ENCODE measurements at regions not wholly inside any gene's neighbourhood (a gene's known extent, or its start where the extent isn't known, plus 50 kb on each side); places are given as distances from the start of the nearest gene placed in this dataset.

DNA sequence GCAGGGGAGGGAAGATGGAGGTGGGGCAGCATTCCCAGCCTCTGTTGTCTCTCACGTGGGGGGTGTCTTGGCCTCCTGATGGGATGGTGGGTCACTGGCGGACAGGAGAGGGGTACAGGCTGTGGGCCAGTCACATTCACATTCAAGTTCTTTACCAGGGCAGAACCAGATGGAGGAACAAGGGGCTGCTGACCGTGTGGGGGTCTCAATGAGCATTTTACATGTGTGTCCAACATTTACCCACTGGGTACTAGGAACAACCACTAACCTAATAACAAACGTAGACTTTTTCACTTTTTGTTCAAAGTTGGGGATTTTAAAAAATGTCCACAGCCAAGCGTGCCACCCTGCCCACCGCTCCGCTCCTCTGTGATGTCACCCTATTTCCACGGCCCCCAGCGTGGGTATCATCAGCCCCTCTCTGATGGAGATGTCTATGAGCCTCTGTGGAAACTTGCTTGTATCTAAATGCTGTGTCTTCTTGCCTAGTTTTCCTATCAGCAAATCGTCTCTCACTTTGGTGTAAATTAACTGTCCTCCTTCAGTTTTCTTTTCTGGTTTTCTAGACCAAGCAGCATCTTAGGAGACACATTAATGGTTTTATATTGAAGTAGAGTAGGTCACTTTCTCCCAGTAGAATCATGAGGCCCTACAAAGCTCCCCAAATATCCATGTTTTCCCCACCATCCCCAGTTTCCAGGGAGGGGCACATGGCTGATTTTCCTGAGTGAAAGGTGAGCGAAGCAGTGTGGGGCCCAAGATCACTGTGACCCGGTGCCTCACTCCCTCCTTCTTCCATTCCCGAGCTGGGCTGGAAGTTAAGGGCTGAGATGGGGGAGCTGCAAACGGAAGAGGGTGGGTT lies 936.7 kb downstream of the BRD1 start:
- H3K4me3 ChIP-seq (ENCODE audit: low read length in 2 of 2), result no peak overlapping the region
- no peak overlapping the region for H3K9ac ChIP-seq (ENCODE audit: low read depth in 1 of 2, low read length in 2 of 2)
- no peaks in the 10 kb centered on the region for H3K9me3 ChIP-seq (ENCODE audit: control insufficient read depth in 2 of 2, low read length in 2 of 2)
- no peak overlapping the region for H3K27ac ChIP-seq (ENCODE audit: low read depth in 2 of 2, low read length in 2 of 2)
- no peaks in the 10 kb centered on the region for H3K4me1 ChIP-seq (ENCODE audit: control insufficient read depth in 2 of 2, insufficient read depth in 2 of 2, low read length in 2 of 2)
- H3K36me3 ChIP-seq (ENCODE audit: control insufficient read depth in 2 of 2, insufficient read depth in 2 of 2, low read length in 2 of 2), result no peaks in the 10 kb centered on the region
- peaks cover 0 to 2% of the 10 kb centered on the region in 2 donors for H3K27me3 ChIP-seq (ENCODE audit: control insufficient read depth in 2 of 2, insufficient read depth in 2 of 2, low read length in 2 of 2)

DNA sequence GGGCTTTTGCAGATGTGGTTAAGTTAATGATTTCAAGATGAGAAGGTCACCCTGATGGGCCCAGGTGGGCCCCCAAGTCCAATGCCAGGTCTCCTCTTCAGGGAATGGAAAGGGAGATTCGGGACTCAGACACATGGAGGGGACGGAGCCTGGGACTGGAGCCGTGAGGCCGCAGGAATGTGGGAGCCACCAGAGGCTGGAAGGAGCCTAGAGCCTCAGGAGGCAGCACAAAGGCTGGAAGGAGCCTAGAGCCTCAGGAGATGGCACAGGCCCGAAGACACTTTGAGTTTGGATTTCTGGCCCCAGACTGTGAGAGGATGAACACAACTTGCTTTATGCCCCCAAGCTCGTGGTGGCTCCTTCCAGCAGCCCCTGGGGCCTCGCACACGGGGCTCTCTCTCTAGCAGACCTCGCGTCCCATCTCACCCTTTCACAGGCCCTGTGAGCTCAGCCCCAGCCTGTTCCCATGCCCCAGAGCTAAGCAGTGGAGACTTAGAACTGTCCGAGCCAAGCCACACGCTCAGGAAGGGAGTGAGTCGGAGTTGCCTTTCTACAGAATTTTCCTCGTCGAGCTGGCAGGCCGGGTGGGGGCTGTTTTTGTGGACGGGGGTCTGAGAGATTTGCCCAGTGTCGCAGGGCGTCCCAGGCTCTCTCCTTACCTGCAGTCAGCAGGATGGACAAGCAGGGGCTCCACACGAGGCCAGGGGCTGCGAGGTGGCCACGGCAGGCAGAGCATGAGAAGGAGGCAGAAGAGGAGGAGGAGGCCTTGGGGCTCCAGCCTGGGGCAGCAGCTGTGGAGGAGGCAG lies 937.6 kb downstream of the BRD1 start:
- Histone ChIP-seq H3K27me3 (ENCODE audit: control insufficient read depth in 2 of 2, insufficient read depth in 2 of 2, low read length in 2 of 2) (peaks cover 0 to 2% of the 10 kb centered on the region in 2 donors), H3K4me3 (ENCODE audit: low read length in 2 of 2) (no peak overlapping the region), H3K9ac (ENCODE audit: low read depth in 1 of 2, low read length in 2 of 2) (no peak overlapping the region), H3K36me3 (ENCODE audit: control insufficient read depth in 2 of 2, insufficient read depth in 2 of 2, low read length in 2 of 2) (no peaks in the 10 kb centered on the region), H3K4me1 (ENCODE audit: control insufficient read depth in 2 of 2, insufficient read depth in 2 of 2, low read length in 2 of 2) (no peaks in the 10 kb centered on the region), H3K27ac (ENCODE audit: low read depth in 2 of 2, low read length in 2 of 2) (no peak overlapping the region), H3K9me3 (ENCODE audit: control insufficient read depth in 2 of 2, low read length in 2 of 2) (no peaks in the 10 kb centered on the region)

DNA sequence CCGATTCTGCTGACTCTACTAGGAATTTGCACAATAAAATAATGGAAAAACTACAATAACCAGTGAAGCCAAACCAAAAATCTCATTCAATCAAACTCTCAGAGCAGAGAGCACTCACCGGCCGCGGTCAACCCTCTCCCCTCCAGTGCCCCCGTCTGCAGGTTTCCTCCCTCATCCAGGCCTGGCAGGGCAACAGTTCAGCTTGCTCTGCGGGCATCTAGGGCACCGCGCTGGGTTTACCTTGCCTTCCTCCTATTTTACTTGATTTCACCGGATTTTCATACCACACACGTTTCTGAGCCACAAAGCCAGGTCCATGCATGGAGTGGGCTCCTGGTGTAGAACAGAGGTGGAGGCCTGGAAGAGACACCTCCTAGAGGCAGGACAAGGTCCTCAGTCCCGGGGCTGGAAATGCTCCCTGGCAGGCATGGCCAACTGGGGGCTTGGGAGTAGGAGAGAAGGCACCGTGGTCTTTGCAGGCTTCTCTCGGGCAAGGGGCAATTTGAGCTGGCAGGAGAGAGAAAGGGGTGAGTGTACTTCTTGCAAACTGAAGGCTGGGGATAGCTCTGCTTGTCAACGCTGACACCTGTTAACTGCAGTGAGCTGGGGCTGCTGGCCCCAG lies 938.4 kb downstream of the BRD1 start:
- Histone ChIP-seq H3K9ac (ENCODE audit: low read depth in 1 of 2, low read length in 2 of 2) (no peak overlapping the region), H3K4me1 (ENCODE audit: control insufficient read depth in 2 of 2, insufficient read depth in 2 of 2, low read length in 2 of 2) (no peaks in the 10 kb centered on the region), H3K27ac (ENCODE audit: low read depth in 2 of 2, low read length in 2 of 2) (no peak overlapping the region), H3K36me3 (ENCODE audit: control insufficient read depth in 2 of 2, insufficient read depth in 2 of 2, low read length in 2 of 2) (no peaks in the 10 kb centered on the region), H3K4me3 (ENCODE audit: low read length in 2 of 2) (no peak overlapping the region), H3K27me3 (ENCODE audit: control insufficient read depth in 2 of 2, insufficient read depth in 2 of 2, low read length in 2 of 2) (peaks cover 0 to 2% of the 10 kb centered on the region in 2 donors), H3K9me3 (ENCODE audit: control insufficient read depth in 2 of 2, low read length in 2 of 2) (no peaks in the 10 kb centered on the region)

DNA sequence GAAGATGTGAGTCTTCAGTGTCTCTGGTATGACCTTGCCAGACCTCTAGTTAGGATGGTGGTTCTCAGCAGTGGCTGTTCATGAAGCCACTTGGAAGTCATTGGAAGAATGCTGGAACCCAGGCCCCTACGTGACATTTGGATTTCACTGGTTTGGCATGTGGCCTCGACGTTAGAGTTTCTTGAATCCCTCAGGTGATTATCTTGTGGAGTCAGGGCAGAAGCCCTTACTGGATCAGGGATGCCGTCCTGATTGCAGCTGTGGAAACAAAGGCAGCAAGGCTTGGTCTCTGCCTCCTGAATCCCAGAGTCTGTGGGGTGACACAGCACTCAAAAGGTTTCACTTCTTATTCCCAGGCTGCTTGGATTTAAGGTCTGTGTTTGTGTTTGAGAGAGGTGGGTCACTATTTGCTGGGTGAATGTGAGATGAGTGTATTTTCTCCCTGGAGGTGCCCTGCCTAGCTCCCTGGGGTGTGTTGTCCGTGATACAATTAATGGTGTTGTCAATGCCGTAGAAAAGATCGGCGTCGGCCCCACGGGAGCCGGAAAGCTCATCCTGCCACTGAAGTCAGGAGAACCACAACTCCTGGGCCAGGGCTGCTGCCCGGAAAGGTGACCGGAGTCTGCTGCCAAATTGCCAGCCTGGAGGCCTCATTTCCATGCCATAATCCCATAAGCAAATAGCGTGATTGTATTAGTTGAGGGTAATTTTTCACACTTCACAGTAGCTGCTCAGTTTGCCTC lies 939.0 kb downstream of the BRD1 start:
- H3K27me3 ChIP-seq (ENCODE audit: control insufficient read depth in 2 of 2, insufficient read depth in 2 of 2, low read length in 2 of 2), result peaks cover 0 to 2% of the 10 kb centered on the region in 2 donors
- no peaks in the 10 kb centered on the region for H3K9me3 ChIP-seq (ENCODE audit: control insufficient read depth in 2 of 2, low read length in 2 of 2)
- no peak overlapping the region for H3K9ac ChIP-seq (ENCODE audit: low read depth in 1 of 2, low read length in 2 of 2)
- H3K27ac ChIP-seq (ENCODE audit: low read depth in 2 of 2, low read length in 2 of 2), result no peak overlapping the region
- H3K4me3 ChIP-seq (ENCODE audit: low read length in 2 of 2), result no peak overlapping the region
- no peaks in the 10 kb centered on the region for H3K36me3 ChIP-seq (ENCODE audit: control insufficient read depth in 2 of 2, insufficient read depth in 2 of 2, low read length in 2 of 2)
- no peaks in the 10 kb centered on the region for H3K4me1 ChIP-seq (ENCODE audit: control insufficient read depth in 2 of 2, insufficient read depth in 2 of 2, low read length in 2 of 2)

DNA sequence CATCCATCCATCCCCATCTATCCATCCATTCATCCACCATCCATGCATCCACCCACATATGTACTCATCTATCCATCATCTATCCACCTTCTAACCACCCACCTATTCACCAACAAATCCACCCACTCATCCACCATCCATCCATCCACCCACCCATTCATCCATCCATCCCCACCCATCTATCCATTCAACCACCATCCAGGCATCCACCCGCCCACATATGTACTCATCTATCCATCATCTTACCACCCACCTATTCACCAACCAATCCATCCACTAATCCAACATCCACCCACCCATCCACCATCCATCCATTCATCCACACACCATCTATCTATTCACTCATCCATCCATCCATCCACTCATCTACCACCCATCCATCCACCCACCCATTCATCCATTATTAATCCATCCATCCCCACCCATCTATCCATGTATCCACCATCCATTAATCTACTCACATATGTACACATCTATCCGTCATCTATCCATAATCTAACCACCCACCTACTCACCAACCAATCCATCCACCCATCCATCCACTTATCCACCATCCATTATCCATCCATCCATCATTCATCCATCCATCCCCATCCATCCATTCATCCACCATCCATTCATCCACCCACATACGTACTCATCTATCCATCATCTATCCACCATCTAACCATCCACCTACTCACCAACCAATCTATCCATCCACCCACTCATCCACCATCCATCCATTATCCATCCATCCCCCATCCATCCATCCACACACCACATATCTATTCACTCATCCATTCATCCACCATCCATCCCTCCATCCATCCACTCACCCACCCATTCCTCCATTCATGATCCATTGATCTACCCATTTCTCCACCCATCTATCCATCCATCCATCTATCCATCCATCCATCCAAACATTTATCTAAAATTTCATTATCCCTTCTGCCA lies 940.0 kb downstream of the BRD1 start:
- Histone ChIP-seq H3K9me3 (ENCODE audit: control insufficient read depth in 2 of 2, low read length in 2 of 2) (no peaks in the 10 kb centered on the region), H3K9ac (ENCODE audit: low read depth in 1 of 2, low read length in 2 of 2) (no peak overlapping the region), H3K4me1 (ENCODE audit: control insufficient read depth in 2 of 2, insufficient read depth in 2 of 2, low read length in 2 of 2) (no peaks in the 10 kb centered on the region), H3K4me3 (ENCODE audit: low read length in 2 of 2) (no peak overlapping the region), H3K27me3 (ENCODE audit: control insufficient read depth in 2 of 2, insufficient read depth in 2 of 2, low read length in 2 of 2) (no peaks in the 10 kb centered on the region), H3K27ac (ENCODE audit: low read depth in 2 of 2, low read length in 2 of 2) (no peak overlapping the region), H3K36me3 (ENCODE audit: control insufficient read depth in 2 of 2, insufficient read depth in 2 of 2, low read length in 2 of 2) (no peaks in the 10 kb centered on the region)

DNA sequence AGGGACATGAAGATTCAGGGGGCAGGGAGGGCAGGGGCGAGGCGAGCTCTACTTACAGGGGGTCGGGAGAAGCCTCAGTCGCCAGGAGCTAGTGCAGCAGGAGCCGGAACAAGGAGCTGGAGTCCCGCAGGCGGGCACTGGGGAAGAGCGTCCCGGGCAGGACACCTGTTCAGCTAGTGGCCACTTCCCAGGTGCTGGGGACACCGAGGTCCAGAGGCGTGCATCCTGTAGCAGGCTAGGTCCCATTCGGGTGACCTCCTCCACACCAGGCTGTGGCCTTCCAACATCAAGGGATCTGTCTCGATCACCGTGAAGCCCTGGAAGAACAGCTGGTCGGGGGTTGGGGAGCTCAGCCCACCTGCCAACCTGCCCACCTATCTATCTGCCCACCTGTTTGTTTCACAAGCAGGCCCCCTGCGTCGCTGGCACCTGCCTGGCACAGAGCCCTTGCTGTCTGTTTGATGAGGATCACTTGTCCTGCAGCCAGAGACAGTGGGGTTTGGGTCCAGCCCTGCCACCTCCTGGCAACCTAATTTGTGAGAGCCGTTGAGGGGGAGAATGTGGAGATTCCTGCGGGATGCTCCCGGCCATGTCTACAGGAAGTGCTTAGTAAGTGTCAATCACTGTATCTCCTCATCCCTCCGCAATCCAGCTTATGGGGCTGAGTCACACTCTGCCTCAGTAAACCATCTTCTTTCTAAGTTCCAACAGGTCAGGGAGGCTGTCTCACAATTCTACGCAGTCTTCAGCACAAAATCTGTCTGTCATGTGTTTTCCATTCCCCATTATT lies 940.9 kb downstream of the BRD1 start:
- H3K4me1 ChIP-seq (ENCODE audit: control insufficient read depth in 2 of 2, insufficient read depth in 2 of 2, low read length in 2 of 2), result no peaks in the 10 kb centered on the region
- no peak overlapping the region for H3K4me3 ChIP-seq (ENCODE audit: low read length in 2 of 2)
- H3K27ac ChIP-seq (ENCODE audit: low read depth in 2 of 2, low read length in 2 of 2), result no peak overlapping the region
- H3K9me3 ChIP-seq (ENCODE audit: control insufficient read depth in 2 of 2, low read length in 2 of 2), result no peaks in the 10 kb centered on the region
- no peak overlapping the region for H3K9ac ChIP-seq (ENCODE audit: low read depth in 1 of 2, low read length in 2 of 2)
- H3K27me3 ChIP-seq (ENCODE audit: control insufficient read depth in 2 of 2, insufficient read depth in 2 of 2, low read length in 2 of 2), result no peaks in the 10 kb centered on the region
- H3K36me3 ChIP-seq (ENCODE audit: control insufficient read depth in 2 of 2, insufficient read depth in 2 of 2, low read length in 2 of 2), result no peaks in the 10 kb centered on the region

DNA sequence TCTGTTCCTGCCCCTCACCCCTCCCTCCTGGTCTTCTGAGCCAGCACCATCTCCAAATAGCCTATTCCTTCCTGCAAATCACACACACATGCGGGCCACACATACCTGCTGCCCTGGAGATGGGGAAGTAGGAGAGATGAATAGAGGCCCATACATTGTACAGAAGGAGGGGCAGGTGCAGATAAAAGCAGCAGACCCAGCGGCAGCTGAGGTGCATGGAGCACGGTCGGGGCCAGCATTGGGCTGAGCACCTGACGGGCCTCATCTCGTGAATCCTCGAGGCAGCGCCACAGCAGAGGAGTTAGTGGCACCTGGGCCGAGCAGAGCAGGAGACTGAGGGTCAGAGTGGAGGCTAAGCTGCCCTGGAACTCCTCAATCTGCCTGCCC lies 941.8 kb downstream of the BRD1 start:
- no peaks in the 10 kb centered on the region for H3K9me3 ChIP-seq (ENCODE audit: control insufficient read depth in 2 of 2, low read length in 2 of 2)
- no peak overlapping the region for H3K27ac ChIP-seq (ENCODE audit: low read depth in 2 of 2, low read length in 2 of 2)
- no peaks in the 10 kb centered on the region for H3K27me3 ChIP-seq (ENCODE audit: control insufficient read depth in 2 of 2, insufficient read depth in 2 of 2, low read length in 2 of 2)
- no peak overlapping the region for H3K4me3 ChIP-seq (ENCODE audit: low read length in 2 of 2)
- no peaks in the 10 kb centered on the region for H3K36me3 ChIP-seq (ENCODE audit: control insufficient read depth in 2 of 2, insufficient read depth in 2 of 2, low read length in 2 of 2)
- no peaks in the 10 kb centered on the region for H3K4me1 ChIP-seq (ENCODE audit: control insufficient read depth in 2 of 2, insufficient read depth in 2 of 2, low read length in 2 of 2)
- no peak overlapping the region for H3K9ac ChIP-seq (ENCODE audit: low read depth in 1 of 2, low read length in 2 of 2)

DNA sequence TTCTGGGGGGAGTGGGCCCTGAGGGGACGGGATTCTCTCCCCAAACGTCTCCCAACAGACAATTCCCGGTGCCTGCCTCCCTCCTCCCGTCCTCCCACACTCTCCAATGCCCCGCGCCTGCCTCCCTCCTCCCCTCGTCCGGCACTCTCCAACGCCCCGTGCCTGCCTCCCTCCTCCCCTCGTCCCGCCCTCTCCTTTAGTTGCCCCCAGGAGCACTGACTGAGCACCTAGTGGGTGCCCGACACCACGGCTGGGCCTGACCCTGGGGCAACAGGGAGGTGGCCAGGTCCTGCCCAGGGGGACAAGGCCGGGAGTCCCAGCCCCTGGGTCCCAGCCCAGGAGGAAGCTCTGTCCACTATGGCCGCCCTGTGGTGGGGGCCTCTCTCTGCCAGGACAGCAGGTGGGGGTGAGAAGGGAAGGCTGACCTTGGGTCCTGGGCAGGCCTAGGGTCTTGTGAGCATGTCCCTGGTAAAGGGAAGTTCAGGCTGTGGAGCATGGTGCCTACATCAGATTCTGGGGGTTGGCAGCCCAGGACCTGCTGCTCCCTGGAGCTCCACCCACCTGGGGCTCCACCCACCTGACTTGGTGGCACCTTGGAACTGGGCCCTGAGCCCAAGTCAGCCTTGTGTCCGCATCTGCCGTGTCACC lies 942.3 kb downstream of the BRD1 start:
- Histone ChIP-seq H3K27me3 (ENCODE audit: control insufficient read depth in 2 of 2, insufficient read depth in 2 of 2, low read length in 2 of 2) (no peaks in the 10 kb centered on the region), H3K27ac (ENCODE audit: low read depth in 2 of 2, low read length in 2 of 2) (no peak overlapping the region), H3K9ac (ENCODE audit: low read depth in 1 of 2, low read length in 2 of 2) (no peak overlapping the region), H3K4me3 (ENCODE audit: low read length in 2 of 2) (no peak overlapping the region), H3K9me3 (ENCODE audit: control insufficient read depth in 2 of 2, low read length in 2 of 2) (no peaks in the 10 kb centered on the region), H3K36me3 (ENCODE audit: control insufficient read depth in 2 of 2, insufficient read depth in 2 of 2, low read length in 2 of 2) (no peaks in the 10 kb centered on the region), H3K4me1 (ENCODE audit: control insufficient read depth in 2 of 2, insufficient read depth in 2 of 2, low read length in 2 of 2) (no peaks in the 10 kb centered on the region)
